IPS-20b (cell line): ENCODE measurements at regions not wholly inside any gene's neighbourhood (a gene's known extent, or its start where the extent isn't known, plus 50 kb on each side); places are given as distances from the start of the nearest gene placed in this dataset.

ENCODE experiments used
- H3K27ac ChIP-seq: one replicate; pipeline ENCODE4 v1.5.1; 2013; ENCODE audit warnings: low read length
- H3K27me3 ChIP-seq: 2 replicates; pipeline ENCODE4 v1.6.1; 2013; ENCODE audit warnings: mild to moderate bottlenecking, low read length, inconsistent platforms; ENCODE audit not compliant: insufficient read depth
- H3K36me3 ChIP-seq: 2 replicates; pipeline ENCODE4 v1.6.1; 2013; ENCODE audit warnings: low read depth, mild to moderate bottlenecking, inconsistent platforms, low read length, moderate library complexity; ENCODE audit not compliant: insufficient read depth
- H3K4me1 ChIP-seq: 2 replicates; pipeline ENCODE4 v1.6.1; 2013; ENCODE audit warnings: mild to moderate bottlenecking, control low read depth, inconsistent platforms, low read length, moderate library complexity; ENCODE audit not compliant: insufficient read depth
- H3K4me3 ChIP-seq: 2 replicates; pipeline ENCODE4 v1.5.1; 2013; ENCODE audit warnings: mild to moderate bottlenecking, low read length, inconsistent platforms
- H3K9ac ChIP-seq: 2 replicates; pipeline ENCODE4 v1.6.1; 2013; ENCODE audit warnings: low read depth, mild to moderate bottlenecking, inconsistent platforms, low read length, moderate library complexity
- H3K9me3 ChIP-seq: 2 replicates; pipeline ENCODE4 v1.6.1; 2013; ENCODE audit warnings: mild to moderate bottlenecking, low read depth, low read length, inconsistent platforms; ENCODE audit not compliant: insufficient read depth

DNA sequence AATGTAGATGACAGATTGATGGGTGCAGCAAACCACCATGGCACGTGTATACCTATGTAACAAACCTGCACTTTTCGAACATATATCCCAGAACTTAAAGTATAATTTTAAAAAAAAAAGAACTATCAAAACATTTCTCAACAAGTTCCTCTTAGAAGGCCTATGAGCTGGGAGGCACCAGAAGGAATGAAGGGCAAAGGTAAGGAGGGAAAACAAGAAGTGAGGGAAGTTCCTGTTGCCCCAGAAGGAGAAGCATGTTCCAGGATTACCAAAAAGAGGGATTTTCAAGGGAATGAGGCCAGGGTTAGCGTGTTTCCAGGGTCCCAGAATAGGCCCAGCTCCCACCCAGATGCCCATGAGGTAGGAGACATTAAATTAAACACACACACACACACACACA, 361.0 kb downstream of the SETD4 start:
- Histone ChIP-seq H3K4me1 (no peaks in the 10 kb centered on the region), H3K4me3 (no peak overlapping the region), H3K27ac (no peak overlapping the region), H3K27me3 (no peaks in the 10 kb centered on the region), H3K36me3 (no peaks in the 10 kb centered on the region), H3K9ac (no peak overlapping the region), H3K9me3 (no peaks in the 10 kb centered on the region)

GRCh38 chr21:35697321-35697808, 363.0 kb downstream of the SETD4 start:
- Histone ChIP-seq H3K4me3 (no peak overlapping the region), H3K27ac (no peak overlapping the region), H3K9ac (no peak overlapping the region), H3K36me3 (no peaks in the 10 kb centered on the region), H3K27me3 (no peaks in the 10 kb centered on the region), H3K9me3 (no peaks in the 10 kb centered on the region), H3K4me1 (peaks cover under 1% of the 10 kb centered on the region; the same call in 1 of the 2 replicates)

DNA sequence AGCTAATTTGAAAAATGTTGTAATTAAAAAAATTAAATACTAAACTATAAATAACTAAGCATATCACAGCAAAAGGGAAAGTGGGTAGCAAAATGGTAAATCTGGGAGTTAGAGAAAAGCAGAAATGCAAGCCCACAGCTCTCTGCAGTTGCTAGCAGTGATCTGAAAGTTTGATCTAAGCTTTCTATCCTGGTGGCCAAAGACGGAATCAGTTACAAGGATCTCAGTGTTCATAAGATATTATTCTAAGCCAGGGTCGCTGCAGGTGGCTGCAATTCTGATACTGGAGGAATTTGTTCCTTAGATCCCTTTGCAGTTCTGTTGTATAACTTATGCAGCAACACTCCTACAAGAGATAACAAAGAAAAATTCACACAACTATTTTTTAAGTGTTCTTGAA, 363.7 kb downstream of the SETD4 start:
- no peaks in the 10 kb centered on the region for H3K36me3 ChIP-seq
- no peak overlapping the region for H3K4me3 ChIP-seq
- H3K9ac ChIP-seq, result no peak overlapping the region
- no peaks in the 10 kb centered on the region for H3K9me3 ChIP-seq
- H3K27me3 ChIP-seq, result no peaks in the 10 kb centered on the region
- H3K4me1 ChIP-seq, result peaks cover 6% of the 10 kb centered on the region; the same call in 1 of the 2 replicates
- H3K27ac ChIP-seq, result no peak overlapping the region

GRCh38 chr21:35692311-35692710, 368.0 kb downstream of the SETD4 start:
- no peaks in the 10 kb centered on the region for H3K27me3 ChIP-seq
- H3K27ac ChIP-seq, result no peak overlapping the region

GRCh38 chr21:35690436-35690835, 369.9 kb downstream of the SETD4 start:
- Histone ChIP-seq H3K4me1 (peaks cover 6% of the 10 kb centered on the region; the same call in 1 of the 2 replicates), H3K36me3 (no peaks in the 10 kb centered on the region)

More at GRCh38 chr21:35692311-35692710, 368.0 kb downstream of the SETD4 start:
- Histone ChIP-seq H3K9ac (no peak overlapping the region), H3K4me1 (peaks cover 6% of the 10 kb centered on the region; the same call in 1 of the 2 replicates), H3K4me3 (no peak overlapping the region), H3K36me3 (no peaks in the 10 kb centered on the region), H3K9me3 (no peaks in the 10 kb centered on the region)

DNA sequence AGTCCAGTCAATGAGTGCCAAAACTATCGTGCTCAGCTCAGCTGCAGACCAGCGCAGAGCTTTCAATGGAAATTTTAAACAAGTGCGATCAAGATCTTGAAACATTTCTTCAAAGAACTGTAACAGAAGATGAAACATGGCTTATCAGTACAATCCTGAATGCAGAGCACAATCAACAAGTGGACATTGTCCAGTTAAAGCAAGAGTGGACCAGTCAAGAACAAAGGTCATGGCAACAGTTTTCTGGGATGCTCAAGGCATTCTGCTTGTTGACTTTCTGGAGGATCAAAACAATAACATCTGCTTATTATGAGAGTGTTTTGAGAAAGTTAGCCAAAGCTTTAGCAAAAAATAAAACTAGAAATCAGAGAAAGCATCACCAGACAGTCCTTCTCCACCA, 374.2 kb downstream of the SETD4 start:
- Histone ChIP-seq H3K9me3 (no peaks in the 10 kb centered on the region), H3K4me3 (no peak overlapping the region), H3K9ac (no peak overlapping the region), H3K4me1 (no peaks in the 10 kb centered on the region), H3K36me3 (no peaks in the 10 kb centered on the region), H3K27me3 (no peaks in the 10 kb centered on the region), H3K27ac (no peak overlapping the region)

More at GRCh38 chr21:35690436-35690835, 369.9 kb downstream of the SETD4 start:
- Histone ChIP-seq H3K4me3 (no peak overlapping the region), H3K9ac (no peak overlapping the region), H3K27ac (no peak overlapping the region), H3K27me3 (no peaks in the 10 kb centered on the region), H3K9me3 (no peaks in the 10 kb centered on the region)

DNA sequence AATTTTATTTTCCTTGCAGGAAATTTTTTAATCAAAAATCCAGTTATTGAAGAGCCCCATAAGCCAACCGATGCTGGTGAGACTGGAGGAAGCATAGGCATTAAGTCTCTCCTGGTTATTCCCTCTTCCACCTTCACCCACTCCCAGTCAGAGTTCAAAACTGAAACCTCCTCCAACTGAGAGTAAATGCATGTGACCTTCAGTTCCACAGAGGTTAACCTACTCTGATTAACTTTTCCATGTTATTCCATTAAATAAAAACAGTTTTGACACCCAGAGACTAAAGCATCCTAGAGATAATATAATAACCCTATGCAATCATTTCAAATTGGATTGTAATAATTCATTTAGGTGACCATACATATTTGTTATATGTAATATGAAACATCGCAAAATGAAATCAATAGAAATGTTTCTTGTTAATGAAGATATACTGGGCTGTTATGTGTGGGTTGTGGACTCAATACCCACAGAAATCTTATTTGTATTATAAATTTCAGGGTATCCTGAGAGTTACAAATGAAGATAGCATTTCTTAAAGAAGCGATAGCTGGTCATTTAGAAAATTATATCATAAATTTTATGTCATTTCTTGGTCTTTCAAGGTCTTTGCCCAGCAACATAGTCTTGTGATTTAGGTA, 376.5 kb downstream of the SETD4 start:
- Histone ChIP-seq H3K27me3 (no peaks in the 10 kb centered on the region), H3K4me1 (no peaks in the 10 kb centered on the region), H3K9me3 (no peaks in the 10 kb centered on the region), H3K9ac (no peak overlapping the region), H3K27ac (no peak overlapping the region), H3K4me3 (no peak overlapping the region), H3K36me3 (no peaks in the 10 kb centered on the region)

- no peaks in the 10 kb centered on the region for H3K27me3 ChIP-seq
- no peak overlapping the region for H3K9ac ChIP-seq
- H3K4me3 ChIP-seq, result no peak overlapping the region
- no peaks in the 10 kb centered on the region for H3K36me3 ChIP-seq
- no peak overlapping the region for H3K27ac ChIP-seq
- H3K9me3 ChIP-seq, result no peaks in the 10 kb centered on the region
- H3K4me1 ChIP-seq, result no peaks in the 10 kb centered on the region
Measured at GRCh38 chr21:35682904-35683549, 377.3 kb downstream of the SETD4 start.

DNA sequence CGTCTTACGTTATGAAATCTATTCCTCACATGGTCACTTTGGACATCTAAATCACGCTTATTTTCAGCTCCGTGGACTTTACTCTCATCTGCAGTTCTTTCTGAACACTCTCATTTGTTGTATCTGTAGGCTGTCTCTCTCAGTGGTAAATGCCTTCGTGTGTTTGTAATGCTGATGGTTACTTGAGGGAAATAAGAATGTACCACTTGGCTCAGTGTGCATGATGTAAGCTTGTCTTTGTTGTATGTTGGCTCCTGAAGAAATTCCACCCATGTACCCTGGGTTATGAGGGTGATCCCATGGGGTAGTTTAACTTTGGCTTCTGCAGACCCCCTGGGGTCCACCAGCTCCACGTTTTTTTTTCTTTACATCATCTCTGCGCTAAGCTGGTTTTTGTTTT, 378.4 kb downstream of the SETD4 start:
- Histone ChIP-seq H3K36me3 (no peaks in the 10 kb centered on the region), H3K4me3 (no peak overlapping the region), H3K9ac (no peak overlapping the region), H3K9me3 (no peaks in the 10 kb centered on the region), H3K27ac (no peak overlapping the region), H3K4me1 (no peaks in the 10 kb centered on the region), H3K27me3 (no peaks in the 10 kb centered on the region)

DNA sequence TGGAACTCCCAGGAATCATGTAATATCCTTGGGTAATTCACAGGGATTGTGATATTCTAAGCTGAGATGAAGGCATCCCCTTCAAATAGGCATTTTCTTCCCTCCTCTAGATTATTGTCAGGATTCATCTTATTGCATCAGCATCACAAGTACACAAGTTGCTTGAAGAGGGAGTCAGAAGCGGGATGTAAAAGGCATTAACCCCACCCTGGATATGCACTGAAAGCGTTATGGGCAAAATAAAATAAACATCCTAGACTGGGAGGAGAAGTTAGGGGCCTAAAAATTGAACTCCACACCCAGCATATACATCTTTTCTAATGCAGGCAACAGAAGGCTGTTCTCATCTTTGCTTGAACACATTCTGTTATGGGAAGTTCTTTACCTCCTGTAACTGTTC, 381.2 kb downstream of the SETD4 start:
- H3K27me3 ChIP-seq, result no peaks in the 10 kb centered on the region
- H3K27ac ChIP-seq, result no peak overlapping the region
- H3K9ac ChIP-seq, result no peak overlapping the region
- no peaks in the 10 kb centered on the region for H3K4me1 ChIP-seq
- no peaks in the 10 kb centered on the region for H3K36me3 ChIP-seq
- no peak overlapping the region for H3K4me3 ChIP-seq
- no peaks in the 10 kb centered on the region for H3K9me3 ChIP-seq

DNA sequence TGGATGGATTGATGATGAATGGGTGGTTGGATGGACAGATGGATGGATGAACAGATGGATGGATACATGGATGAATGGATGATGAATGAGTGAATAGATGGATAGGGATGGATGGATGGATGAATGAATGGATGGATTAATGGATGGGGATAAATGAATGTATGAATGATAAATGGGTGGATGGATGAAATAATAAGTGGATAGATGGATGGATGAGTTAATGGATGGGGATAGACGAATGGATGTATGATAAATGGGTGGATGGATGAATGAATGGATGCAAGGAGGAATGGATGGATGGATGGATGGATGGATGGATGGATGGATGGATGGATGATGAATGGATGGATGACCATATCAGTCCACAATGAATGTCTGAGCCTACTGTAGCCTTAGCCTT, 381.9 kb downstream of the SETD4 start:
- no peak overlapping the region for H3K9ac ChIP-seq
- no peaks in the 10 kb centered on the region for H3K9me3 ChIP-seq
- no peaks in the 10 kb centered on the region for H3K27me3 ChIP-seq
- no peak overlapping the region for H3K4me3 ChIP-seq
- H3K4me1 ChIP-seq, result no peaks in the 10 kb centered on the region
- H3K27ac ChIP-seq, result no peak overlapping the region
- H3K36me3 ChIP-seq, result no peaks in the 10 kb centered on the region

DNA sequence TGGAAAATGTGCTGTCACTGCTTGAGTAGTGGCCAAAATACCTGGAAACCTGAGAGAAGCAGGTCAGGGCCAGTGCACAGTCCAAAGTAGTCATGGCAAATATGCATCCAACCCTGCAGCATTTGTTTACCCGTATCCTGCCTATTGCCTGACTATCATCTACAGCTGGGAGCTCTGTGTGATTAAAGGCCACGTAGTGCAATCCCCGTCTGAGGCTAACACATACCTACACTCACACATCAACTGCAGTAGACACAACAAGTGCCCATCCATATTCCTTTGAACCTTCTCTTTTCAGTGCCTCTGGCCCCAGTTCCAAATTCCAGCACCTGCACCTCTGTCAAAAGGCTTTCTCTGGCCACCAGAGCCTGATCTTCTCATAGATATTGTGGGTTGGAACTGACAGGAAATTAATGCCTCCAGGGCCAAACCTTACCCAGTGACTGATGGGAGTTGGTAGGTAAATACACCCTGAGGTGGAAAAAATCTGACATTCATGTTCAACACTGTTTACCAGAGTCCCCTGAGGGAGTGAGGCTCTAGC, 383.0 kb downstream of the SETD4 start:
- Histone ChIP-seq H3K9me3 (no peaks in the 10 kb centered on the region), H3K27ac (no peak overlapping the region), H3K36me3 (no peaks in the 10 kb centered on the region), H3K9ac (no peak overlapping the region), H3K27me3 (no peaks in the 10 kb centered on the region), H3K4me3 (no peak overlapping the region), H3K4me1 (no peaks in the 10 kb centered on the region)
